ENCODE measurements at regions not wholly inside any gene's neighbourhood (a gene's known extent, or its start where the extent isn't known, plus 50 kb on each side); places are given as distances from the start of the nearest gene placed in this dataset.

GRCh38 chr3:90044084-90044816 lies 936.8 kb downstream of the EPHA3 start:
- no peak for TF ChIP-seq CTCF (IDR thresholded peaks at IDR 0.05)
- TF ChIP-seq EZH2 (IDR thresholded peaks at IDR 0.05; ENCODE audit: borderline replicate concordance, insufficient read depth, low read depth, low read length, poor library complexity, severe bottlenecking), result no peak
